Stimulated activated CD4-positive, alpha-beta T cell treated with anti-CD3 and anti-CD28 coated beads, Interleukin-1b, Interleukin-23, amount 100 ng/mL, for 1 hour (primary cell): ENCODE measurements at regions not wholly inside any gene's neighbourhood (a gene's known extent, or its start where the extent isn't known, plus 50 kb on each side); places are given as distances from the start of the nearest gene placed in this dataset.
A peak's percentile ranks its signal among the peaks of the same experiment; 100 is the strongest.

Source experiments
- DNase-seq, 2 donors: peaks; one replicate each; pipeline ENCODE4 v3.0.0-alpha.2; 2020; ENCODE audit warnings: low read depth in 2 of 2

GRCh38 chr2:106041150-106041549 lies 153.0 kb downstream of the UXS1 start:
- DNase-seq: no peak

- no peak for DNase-seq
Observed at GRCh38 chr2:106039634-106040315, 154.3 kb downstream of the UXS1 start.

GRCh38 chr2:106038601-106039375 lies 155.3 kb downstream of the UXS1 start:
- no peak for DNase-seq

DNA sequence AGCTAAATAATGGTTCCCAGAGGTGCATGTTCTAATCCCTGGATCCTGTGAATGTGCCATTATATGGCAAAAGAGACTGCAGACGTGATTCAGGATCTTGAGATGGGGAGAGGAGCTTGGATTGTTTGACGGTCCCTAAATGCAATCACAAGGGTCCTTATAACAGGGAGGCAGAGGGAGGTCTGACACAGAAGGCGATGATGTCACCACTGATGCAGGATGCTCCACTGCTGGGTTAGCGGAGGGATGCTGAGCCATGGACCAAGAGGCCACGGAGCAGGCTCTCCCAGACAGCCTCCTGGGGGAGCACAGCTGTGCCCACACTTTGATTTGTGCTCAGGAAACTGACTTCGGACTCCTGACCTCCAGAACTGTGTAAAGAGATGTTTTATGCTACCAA lies 156.2 kb downstream of the UXS1 start:
- DNase-seq: no peak

DNA sequence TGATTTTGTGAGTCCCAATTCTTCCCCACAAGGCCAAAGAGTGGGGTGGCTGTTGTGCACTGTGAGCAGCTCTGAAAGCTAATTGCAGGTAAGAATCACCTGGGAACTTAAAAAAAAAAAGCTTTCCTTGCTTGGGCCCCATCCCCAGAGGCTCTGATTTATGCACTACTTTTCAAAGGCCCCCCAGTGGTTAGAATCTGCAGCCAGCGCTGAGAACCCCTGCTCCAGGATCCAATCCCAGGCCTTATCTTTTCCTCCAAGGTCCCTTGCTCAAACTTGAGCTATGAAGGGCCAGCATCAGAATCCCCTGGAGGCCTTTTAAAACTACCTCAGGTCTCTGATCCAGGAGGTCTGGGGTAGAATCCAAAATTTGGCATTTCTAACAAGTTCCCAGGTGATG lies 156.8 kb downstream of the UXS1 start:
- DNase-seq: no peak

DNA sequence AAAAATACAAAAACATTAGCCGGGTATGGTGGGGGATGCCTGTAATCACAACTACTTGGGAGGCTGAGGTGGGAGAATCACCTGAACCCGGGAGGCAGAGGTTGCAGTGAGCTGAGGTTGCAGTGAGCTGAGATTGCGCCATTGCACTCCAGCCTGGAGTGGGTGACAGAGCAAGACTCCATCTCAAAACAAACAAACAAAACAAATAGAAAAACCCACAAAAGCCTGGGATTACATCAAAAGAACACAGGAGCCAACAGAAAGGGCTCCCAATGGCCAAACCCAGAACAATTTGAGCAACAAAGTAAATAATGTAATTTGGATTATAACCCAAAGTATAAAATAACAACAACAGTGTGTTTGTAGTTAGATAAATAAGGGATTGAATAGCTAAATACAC lies 159.8 kb downstream of the UXS1 start:
- DNase-seq: no peak

DNA sequence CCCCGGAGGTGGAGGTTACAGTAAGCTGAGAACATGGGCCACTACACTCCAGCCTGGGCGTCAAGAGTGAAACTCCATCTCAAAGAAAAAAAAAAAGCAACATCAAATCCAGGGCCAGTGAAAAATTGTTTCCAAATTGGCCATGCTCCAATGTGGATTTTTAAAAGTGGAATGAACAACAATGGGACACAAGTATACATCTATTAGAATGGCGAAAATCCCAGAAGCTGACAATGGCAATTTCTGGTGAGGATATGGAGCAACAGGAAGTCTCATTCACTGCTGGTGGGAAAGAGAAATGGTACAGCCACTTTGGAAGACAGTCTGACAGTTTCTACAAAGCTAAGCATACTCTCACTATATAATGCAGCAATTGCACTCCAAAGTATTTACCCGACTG lies 161.4 kb downstream of the UXS1 start:
- no peak for DNase-seq

DNA sequence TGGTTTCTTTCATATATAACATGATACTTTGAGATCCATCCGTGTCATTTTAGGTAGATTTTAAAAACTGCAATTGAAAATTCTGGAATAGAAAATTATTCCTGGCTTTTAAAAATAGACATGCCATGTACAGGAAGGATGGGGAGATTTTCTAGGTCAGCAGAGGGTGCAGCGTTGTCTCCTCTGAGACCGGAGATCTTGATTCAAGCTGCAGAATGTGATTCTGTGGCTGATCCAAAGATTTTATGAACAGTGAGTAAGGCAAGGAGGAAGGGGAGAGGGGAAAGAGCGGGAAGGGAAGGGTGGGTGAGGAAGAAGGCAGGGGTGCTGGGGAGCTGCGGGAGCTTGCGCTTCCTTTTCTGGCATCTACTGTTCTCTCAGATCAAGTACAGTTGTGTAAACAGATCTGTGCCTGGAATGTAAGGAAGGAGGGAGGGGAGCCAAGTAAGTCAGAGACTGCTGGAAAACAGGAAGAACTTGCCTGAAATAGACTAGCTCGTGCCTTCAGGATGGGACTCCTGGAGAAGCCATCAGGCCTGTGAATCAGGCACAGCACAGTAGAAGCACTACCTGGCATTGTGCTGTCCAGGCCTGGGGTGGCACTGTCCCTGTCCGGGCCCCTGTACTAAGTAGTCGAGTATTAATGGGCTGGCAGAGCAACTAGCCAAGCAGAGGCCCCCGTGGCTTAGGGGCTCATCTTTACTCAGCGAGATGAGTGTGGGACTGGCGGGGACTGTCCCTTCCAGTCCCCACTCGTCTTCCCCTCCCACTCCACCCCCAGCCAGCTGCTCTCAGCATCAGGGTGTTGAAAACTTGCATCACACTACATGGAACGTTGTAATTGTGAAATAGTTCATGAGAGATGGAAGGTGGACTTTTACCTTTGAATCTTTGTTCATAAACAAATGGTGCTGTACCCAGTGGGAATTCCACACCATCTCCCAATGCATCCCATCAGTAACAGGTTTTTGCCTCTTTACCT lies 163.5 kb downstream of the UXS1 start:
- DNase-seq: peak in 1 of 2 donors; percentile 17

- no peak for DNase-seq
Observed at GRCh38 chr2:106028192-106028591, 165.9 kb downstream of the UXS1 start.

DNA sequence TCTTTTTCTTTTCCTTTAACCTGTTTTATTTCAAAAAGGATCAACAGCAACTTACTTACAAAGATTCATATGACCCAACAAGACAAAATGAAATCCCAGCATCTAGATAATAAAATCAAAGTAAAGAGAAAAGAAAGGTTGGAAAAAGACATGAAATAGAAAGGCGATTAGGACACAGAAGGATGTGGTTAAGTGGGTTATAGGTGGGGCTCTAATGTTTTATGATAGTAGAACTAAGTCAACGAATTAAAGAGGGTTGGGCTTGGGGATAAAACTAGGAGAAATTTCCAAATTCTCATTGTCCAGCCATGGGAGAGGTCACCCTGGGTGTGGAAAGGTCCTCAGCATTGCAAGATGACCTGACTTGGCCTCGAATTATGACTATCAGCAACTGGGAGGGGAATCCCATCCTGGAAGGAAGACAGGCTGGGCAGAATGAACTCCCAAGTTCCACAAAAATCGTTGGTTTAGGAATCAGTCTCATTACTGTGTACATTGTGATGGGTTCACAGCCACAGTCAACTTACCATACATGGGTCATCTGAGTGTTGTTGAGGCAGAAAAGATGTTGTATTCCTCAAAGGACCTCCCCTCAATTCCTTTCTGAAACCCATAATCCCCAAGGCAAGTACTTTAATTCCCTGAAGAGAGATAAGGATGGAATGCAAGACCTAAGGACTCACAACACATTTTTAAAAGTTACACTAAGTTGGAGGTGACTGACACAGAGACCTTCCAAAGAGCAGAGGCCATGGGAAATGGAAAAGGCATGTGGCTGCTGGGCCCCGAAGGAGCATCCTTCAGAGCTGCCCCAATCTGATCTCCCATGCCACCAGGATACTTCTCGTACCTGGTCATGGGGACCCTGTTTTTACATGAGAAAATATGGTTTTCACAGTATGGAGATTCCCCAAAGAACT lies 167.6 kb downstream of the UXS1 start:
- no peak for DNase-seq

DNA sequence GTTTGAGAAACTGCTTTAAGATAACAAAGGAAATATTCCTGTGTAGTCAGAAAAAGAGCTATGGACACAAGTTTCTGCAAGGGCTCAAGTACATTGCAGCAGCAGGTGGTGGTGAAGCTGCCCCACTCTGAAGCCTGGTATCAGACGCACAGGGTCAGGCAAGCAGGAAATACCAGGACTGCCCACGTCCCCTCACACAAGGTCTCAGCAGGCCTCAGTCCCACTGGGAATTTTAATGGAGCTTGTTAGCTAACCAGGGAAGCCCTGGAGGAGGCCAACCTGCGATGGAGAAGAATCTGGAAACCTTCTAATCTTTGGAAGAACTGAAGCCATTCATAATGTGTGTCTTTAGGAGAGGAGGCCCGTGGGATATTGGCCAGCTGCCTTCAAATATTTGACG lies 168.3 kb downstream of the UXS1 start:
- no peak for DNase-seq

- no peak for DNase-seq
Observed at GRCh38 chr2:106021662-106022028, 172.5 kb downstream of the UXS1 start.

GRCh38 chr2:106020821-106021661 lies 173.1 kb downstream of the UXS1 start:
- no peak for DNase-seq

- no peak for DNase-seq
Observed at GRCh38 chr2:106020032-106020431, 174.1 kb downstream of the UXS1 start.

DNA sequence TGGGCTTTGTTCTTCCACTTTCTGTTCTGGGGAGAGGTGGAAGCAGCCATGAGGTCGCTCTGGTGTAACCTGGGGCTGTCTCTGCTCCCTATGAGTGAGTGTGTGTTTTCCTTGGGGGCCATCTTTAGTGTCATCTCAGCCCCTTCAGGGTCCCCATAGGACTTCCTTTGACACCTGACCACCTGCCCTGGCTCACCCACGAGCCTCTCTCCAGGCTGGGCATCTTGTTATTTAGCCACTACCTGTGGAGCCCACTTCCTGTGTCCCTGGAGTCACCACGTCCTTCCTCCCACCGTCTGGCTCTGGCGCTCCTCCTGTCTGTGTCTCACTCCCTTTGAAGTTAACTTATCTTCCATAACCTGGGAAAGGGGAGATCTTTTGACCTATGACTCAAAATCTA lies 176.0 kb downstream of the UXS1 start:
- DNase-seq: no peak

DNA sequence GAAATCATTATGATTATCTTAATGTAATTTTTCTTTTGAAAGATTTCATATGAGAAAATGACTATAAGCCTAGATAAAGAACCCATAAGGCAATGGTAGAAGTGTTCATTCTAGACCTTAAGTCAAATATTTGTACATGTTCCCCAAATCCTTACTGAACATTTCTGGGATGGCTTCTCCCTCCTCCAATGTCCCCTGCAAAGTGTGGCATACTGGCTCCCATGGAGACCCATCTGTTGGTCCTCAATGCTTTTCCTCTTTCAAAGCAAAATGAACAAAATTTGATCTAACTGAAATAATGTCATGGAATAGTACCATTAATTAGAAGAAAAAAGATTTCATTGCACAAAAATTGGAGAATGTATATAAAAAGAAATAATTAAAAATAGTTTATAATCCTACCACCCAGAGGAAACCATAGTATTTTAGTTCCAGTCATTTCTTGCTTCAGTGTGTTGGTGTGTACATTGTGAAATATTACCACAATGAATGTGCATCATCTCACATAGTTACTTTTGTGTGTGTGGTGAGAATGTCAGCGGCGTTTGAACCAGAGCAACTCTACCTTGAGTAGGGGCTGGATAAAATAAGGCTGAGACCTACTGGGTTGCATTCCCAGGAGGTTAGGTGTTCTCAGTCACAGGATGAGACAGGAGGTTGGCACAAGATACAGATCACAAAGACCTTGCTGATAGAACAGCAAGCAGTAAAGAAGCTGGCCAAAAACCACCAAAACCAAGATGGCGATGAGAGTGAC lies 181.3 kb downstream of the UXS1 start:
- DNase-seq: no peak

DNA sequence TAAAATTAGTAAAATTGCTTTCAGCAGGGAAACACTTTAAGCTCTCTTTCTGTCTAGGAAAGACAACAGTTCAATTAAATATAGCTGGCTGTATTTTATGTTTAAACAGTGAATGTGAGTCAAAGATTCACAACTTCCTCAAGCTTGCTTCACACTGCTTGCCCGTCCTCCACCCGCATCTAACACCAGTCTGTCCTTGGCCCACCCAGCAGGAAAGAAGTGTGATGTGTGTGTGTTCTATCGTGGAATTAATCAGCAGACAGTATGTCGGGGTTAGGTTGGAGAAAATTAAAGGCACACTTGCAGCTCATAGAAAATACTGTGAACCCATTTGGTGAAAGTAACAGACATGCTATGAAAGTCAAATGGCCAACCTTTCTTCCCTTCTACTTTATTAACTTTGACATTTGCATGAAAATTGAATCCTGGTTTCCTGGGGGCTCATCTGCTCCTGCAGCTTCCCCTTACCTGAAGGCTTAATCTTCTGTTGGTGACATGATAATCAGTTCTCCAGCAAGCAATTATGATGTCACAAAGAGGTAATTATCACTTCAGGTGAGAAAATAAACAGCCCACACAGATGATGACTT lies 182.0 kb downstream of the UXS1 start:
- no peak for DNase-seq

DNA sequence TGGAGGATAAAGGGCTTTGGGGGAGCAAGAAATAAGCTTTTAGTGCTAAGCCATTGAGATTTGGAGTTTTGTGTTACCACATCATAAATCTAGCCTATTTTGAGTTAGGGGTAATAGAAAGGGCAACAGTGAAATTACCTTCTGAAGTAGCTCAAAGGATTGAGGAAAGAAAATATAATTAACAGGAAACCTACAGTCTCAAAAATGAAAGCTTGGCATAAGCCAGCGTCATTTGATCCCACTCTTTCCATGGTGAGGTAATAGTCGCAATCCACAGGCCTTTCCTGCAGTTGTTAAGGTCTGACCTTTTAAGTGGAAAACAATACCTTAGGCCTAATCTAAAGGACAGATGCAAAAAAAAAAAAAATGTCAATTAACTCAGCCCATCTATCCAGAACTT lies 182.7 kb downstream of the UXS1 start:
- DNase-seq: no peak

GRCh38 chr2:106010818-106011355 lies 183.2 kb downstream of the UXS1 start:
- DNase-seq: no peak
